AG04449 (cell line): ENCODE measurements at regions not wholly inside any gene's neighbourhood (a gene's known extent, or its start where the extent isn't known, plus 50 kb on each side); places are given as distances from the start of the nearest gene placed in this dataset.
"Not testable (repeated sequence)": the region's sequence is repeated elsewhere in the genome, so short reads cannot be mapped to it uniquely, and the experiment has no call there.

Experiments used
- CTCF ChIA-PET: fragments of 350-600 bp; formaldehyde crosslinking; extraction: SDS; loops from one replicate; lab custom pipeline; 2021; ENCODE audit warnings: antibody characterized with exemption; lab: Yijun Ruan, JAX
- POLR2A ChIA-PET: fragments of 400-600, 350-600 bp; formaldehyde crosslinking; extraction: SDS; loops from one replicate; lab custom pipeline; 2020; ENCODE audit warnings: antibody characterized with exemption, inconsistent platforms; lab: Yijun Ruan, JAX
- DNase-seq: peaks from one replicate; pipeline ENCODE4 v3.0.0-alpha.2; 2010; ENCODE audit warnings: low read depth, low spot score
- H3K4me3 ChIP-seq: 2 replicates; pipeline ENCODE4 v1.5.1; 2011; ENCODE audit warnings: low read depth, mild to moderate bottlenecking, control low read depth, low read length
- TF ChIP-seq, protein P1 (sequence below): IDR thresholded peaks from one replicate; pipeline ENCODE4 v1.5.1; 2011; ENCODE audit warnings: mild to moderate bottlenecking, moderate library complexity, low read length, control low read depth, inconsistent platforms; ENCODE audit not compliant: insufficient read depth; ENCODE audit errors: missing control alignments

DNA sequence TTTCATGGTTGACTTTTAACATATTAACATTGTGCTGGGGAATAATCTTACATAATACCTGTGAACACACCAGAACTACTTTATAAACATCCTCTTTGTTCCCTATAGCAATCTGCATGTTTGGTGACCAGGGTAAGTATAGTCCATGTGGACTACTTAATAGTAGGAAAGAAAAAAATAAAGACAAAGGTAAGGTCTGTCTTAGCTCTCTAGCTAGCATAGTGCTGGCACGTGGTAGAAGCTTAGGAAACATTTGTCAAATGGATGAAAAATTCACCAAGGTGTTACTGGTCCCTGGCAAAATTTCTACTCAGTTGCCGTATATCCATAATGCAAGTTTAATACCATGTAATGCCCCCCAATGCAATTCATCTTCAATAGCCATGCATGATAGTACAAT is 78.6 kb upstream of the ABCA1 start:
- CTCF ChIA-PET, result no interaction called here
- no peak for DNase-seq
- TF ChIP-seq, protein P1, sequence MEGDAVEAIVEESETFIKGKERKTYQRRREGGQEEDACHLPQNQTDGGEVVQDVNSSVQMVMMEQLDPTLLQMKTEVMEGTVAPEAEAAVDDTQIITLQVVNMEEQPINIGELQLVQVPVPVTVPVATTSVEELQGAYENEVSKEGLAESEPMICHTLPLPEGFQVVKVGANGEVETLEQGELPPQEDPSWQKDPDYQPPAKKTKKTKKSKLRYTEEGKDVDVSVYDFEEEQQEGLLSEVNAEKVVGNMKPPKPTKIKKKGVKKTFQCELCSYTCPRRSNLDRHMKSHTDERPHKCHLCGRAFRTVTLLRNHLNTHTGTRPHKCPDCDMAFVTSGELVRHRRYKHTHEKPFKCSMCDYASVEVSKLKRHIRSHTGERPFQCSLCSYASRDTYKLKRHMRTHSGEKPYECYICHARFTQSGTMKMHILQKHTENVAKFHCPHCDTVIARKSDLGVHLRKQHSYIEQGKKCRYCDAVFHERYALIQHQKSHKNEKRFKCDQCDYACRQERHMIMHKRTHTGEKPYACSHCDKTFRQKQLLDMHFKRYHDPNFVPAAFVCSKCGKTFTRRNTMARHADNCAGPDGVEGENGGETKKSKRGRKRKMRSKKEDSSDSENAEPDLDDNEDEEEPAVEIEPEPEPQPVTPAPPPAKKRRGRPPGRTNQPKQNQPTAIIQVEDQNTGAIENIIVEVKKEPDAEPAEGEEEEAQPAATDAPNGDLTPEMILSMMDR, result no peak
- POLR2A ChIA-PET, result no interaction called here
- no peak overlapping the region for H3K4me3 ChIP-seq

DNA sequence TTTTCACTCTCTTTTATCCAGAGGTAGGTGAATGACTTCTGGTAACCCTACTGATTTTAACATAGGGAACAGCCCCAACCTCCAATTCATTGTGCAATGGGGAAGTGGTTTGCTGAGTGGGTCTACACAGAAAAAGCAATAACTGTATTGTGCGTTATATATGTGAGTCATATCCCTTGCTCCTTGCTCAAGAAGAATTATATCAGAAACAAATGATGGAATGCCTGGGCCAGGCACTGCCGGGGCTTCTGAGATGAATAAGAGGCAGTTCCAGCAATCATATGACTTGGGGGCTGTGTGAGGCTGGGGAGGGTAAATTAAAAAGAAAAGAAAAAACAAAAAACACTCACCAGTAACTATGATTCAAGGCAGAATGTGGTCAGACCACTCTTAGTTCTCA is 79.2 kb upstream of the ABCA1 start:
- TF ChIP-seq, protein P1, result no peak
- no peak for DNase-seq
- no peak overlapping the region for H3K4me3 ChIP-seq
- ChIA-PET CTCF (no interaction called here), POLR2A (no interaction called here)

DNA sequence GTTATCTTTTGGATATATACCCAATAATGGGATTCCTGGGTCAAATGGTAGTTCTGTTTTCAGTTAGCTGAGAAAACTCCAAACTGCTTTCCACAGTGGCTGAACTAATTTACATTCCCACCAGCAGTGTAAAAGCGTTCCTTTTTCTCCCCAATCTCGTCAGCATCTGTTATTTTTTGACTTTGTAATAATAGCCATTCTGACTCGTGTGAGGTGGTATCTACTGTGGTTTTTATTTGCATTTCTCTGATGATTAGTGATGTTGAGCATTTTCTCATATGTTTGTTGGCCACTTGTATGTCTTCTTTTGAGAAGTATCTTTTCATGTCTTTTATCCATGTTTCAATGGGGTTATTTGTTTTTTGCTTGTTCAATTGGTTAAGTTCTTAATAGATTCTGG is 82.1 kb upstream of the ABCA1 start:
- POLR2A ChIA-PET, CTCF ChIA-PET: not testable (repeated sequence)

DNA sequence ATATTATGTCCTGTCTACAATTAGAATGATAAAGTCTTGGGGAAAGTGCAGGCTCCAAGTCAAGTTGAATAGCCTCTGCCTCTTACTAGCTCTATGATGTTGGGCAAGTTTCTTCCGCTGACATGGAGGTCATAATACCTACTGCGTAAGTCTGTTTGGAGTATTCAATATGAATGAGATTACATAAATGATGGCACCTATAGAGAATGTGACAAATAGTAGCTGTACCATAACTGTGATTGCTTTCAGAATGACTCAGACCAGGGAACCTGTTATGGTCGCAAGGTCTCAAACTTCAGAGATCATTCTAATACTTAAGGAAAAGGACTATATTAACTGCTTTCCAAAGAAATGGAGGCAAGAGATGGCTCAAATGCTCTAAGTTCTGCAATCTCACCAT is 94.0 kb upstream of the ABCA1 start:
- TF ChIP-seq, protein P1, result no peak
- H3K4me3 ChIP-seq, result no peak overlapping the region
- POLR2A ChIA-PET, result no interaction called here
- CTCF ChIA-PET, result no interaction called here
- no peak for DNase-seq

More for the DNA sequence above, 82.1 kb upstream of the ABCA1 start:
- not testable (repeated sequence) for DNase-seq, H3K4me3 ChIP-seq

DNA sequence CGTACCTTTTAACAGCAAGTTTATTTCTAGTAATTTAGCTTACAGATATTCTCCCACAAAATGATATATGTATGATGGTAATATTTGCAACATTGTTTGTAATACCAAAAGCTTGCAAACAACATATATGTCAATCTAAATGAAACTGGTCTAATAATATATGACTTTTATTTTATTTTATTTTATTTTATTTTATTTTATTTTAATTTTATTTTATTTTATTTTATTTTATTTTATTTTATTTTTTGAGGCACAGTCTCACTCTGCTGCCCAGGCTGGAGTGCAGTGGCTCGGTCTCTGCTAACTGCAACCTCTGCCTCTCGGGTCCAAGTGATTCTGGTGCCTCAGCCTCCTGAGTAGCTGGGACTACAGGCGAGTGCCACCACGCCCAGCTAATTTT is 94.6 kb upstream of the ABCA1 start:
- H3K4me3 ChIP-seq, CTCF ChIA-PET, POLR2A ChIA-PET, DNase-seq: not testable (repeated sequence)

DNA sequence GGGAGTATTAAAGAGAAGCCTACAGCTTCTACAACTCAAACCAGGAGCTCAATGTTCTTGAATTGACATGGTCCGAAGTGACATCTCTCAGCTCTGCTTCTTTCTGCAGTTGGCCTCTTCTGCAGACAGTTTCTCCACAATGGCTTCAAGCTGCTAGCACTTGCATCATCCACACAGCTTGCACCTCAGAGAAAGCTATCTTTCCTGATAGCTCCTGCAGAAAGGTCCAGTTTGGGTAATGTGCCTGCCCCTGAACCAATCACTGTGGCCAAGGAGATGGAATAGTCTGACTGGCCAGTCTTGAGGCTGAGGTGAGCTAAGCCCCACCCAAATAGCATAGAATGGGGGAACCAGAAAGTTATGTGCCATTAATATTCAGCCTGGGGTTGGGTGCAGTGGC is 95.8 kb upstream of the ABCA1 start:
- no peak overlapping the region for H3K4me3 ChIP-seq
- TF ChIP-seq, protein P1, result no peak
- no peak for DNase-seq
- CTCF ChIA-PET, result no interaction called here
- POLR2A ChIA-PET, result no interaction called here

DNA sequence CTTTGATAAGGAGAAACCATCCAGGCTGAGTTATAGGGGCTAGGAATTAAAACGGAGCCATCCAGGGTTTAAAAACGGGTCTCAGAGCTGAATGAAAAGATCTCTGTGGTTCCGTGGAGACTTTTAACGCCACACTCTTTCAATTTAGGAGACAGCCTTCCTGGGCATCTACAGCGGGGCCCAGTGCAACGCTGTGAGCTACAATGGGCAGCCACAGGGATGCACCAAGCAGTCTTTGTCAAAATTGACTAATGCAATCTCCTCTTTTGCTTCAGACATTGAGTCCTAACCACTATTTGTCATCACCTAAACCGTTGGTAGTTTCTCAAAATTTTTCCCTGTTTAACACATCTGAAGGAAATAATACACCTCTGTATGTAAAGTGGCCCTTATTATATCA is 96.6 kb upstream of the ABCA1 start:
- TF ChIP-seq, protein P1, result no peak
- ChIA-PET CTCF (no interaction called here), POLR2A (no interaction called here)
- no peak for DNase-seq
- H3K4me3 ChIP-seq, result no peak overlapping the region

DNA sequence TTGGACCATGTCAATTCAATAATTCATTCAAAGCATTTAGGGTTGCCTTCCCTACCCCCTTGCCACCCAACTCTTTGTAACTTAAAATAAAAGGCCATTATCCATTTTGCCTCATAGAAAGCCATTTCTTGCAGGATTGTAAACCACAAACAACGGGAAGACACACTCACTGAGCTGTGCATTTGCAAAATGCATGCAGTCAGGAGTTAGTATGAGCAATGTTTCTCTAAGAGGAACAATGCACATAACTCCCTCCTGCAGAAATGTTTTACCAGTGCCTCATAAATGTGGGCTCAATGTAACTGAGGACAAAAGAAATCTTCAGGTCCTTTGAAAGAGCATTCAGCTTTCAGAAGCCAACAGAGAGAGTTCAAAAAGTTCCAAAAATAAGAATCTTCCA is 98.5 kb upstream of the ABCA1 start:
- DNase-seq, result peak; percentile 42
- TF ChIP-seq, protein P1, result no peak
- ChIA-PET CTCF (no interaction called here), POLR2A (interaction anchor here (1.0 kb wide), 1 partner anchor 20 kb away, joined by 3 read pairs; no protein-coding TSS in a partner anchor)
- H3K4me3 ChIP-seq, result no peak overlapping the region
